NCI-H510A treated with DMSO at 0.1 percent for 48 hours (cell line): ENCODE measurements at regions not wholly inside any gene's neighbourhood (a gene's known extent, or its start where the extent isn't known, plus 50 kb on each side); places are given as distances from the start of the nearest gene placed in this dataset.
"Not testable (repeated sequence)": the region's sequence is repeated elsewhere in the genome, so short reads cannot be mapped to it uniquely, and the experiment has no call there.

Experiments used
- DNase-seq: peaks from one replicate; lab custom pipeline; 2025; lab: John Stamatoyannopoulos, UW

DNA sequence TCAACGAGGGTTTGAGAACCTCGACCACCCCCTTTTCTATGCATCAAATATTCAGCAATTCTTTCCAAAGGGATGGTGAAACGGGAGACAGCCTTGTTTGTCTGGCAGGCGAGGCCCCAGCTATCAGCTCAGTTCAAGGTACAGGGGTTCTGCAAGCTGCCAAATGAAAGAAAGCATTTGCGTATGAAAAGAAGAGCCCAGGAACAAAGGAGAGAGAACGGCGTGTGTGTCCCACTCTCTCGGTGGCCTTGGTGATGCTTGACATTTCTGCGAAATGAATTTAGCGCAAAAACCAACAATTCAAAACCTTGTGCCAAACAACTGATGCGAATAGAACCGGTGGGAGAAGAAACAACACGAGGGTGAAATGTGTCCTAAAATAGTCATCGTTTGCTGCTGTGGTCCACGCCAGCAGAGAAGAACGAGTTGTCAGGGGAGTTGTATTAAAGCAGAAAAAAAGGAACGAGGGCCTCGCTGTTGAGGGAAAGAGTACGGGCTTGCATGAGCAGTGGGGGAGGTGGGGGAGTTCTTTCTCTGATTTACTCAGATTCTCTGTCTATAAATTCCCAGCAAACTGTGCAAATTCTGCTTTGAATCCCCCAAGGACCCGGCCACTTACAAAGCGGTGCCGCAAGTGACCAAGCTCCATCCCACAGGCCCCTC, 97.7 kb downstream of the TMEM130 start:
- DNase-seq, result no peak

DNA sequence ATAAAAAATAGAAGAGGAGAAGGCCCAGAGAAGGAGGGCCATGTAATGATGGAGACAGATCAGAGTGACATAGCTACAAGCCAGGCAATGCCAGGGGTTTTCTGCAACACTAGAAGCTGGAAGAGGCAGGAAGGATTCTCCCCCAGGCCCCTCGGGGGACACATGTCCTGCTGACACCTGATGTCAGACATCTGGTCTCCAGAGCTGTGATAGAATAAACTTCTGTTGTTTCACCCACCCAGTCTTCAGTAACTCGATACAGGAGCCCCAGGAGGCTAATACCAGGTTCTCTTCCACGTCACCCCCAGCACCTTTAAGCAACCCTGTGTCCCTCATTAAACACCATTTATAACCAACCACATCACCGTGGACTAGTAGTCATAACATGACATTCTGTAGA, 94.9 kb downstream of the TMEM130 start:
- DNase-seq, result no peak

DNA sequence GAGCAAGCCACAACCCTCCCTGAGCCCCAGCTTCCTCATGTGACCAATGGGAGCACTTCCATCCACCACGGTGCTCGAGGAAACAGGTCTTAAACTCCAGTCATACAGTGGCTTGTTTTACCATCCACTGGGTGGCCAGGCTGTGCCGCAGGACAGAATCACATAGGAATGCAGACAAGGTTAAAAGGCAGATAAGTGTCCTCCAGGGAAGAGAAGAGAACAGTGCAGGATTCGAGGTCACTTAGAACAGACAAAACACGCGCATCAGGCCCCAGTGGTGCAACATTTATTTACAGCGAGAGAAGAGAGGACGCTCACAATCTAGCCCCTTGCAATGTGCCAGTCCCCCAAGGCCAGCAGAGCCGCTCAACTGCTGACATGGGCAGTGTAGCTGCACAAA, 92.8 kb downstream of the TMEM130 start:
- DNase-seq, result no peak

- DNase-seq, result no peak
Observed at GRCh38 chr7:98778421-98778820, 91.4 kb downstream of the TMEM130 start.

DNA sequence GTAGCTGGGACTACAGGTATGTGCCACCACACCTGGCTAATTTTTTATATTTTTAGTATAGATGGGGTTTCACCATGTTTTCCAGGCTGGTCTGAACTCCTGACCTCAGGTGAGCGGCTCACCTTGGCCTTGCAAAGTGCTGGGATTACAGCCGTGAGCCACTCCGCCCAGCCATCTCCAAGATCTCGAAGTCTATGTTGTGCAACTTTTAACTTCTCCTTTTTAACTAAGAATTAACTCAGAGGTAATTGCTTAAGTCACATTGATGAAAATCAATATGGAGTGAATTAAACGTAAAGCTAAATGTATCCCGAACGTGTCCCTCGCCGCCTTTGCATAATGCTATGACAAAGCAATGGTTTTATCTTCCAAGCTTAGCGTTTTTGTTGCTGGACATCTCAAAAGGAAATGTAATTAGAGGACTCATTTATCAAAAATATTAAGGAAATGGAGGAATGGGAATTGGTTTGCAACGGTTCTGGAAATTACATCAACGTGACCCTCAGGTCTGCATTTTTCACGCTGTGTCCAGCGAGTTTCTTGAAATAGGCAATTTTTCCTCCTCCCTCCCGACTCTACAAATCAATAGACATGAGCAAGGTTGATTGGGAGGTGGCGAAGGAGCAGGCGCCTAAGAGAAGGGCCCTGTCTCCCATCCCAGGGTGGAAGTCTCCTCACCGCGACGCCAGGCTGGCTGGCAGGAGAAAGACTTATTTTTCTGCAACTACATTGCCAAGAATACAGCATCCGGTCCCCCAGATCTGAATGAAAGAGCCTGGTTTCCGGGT, 89.8 kb downstream of the TMEM130 start:
- DNase-seq, result no peak

- no peak for DNase-seq
Observed at GRCh38 chr7:98784216-98784785, 85.5 kb downstream of the TMEM130 start.

DNA sequence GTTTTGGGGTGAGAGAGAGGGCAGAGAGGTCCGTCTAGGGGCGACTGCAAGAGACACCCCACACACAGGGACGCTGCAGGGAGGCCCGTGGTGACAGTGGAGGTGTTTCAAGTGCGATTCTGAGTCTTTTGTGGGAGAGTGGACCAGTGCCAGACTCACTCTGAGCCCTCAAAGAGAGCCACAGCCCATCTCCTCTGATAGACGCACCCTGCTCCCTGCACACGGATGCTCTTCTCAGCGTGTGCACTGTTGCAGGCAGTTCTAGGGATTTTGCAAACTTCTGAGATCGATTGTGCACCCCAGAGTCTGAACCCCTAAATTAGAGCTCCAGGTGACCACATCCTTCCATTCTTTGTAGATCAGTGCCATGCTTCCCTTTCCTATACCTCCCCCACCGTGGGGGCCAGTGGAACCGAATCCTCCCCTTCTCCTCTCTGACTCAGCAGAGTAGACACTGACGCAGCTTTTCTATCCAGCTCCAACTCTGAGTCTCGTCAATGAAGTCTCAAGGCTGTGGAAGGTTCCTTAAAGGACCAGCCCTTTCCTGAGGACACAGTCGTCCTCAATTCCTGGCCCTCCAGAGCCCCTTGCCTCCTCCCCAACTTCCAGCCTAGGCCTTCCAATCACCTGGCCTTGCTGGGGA, 83.8 kb downstream of the TMEM130 start:
- DNase-seq, result no peak

GRCh38 chr7:98788966-98789365, 80.8 kb downstream of the TMEM130 start:
- no peak for DNase-seq

DNA sequence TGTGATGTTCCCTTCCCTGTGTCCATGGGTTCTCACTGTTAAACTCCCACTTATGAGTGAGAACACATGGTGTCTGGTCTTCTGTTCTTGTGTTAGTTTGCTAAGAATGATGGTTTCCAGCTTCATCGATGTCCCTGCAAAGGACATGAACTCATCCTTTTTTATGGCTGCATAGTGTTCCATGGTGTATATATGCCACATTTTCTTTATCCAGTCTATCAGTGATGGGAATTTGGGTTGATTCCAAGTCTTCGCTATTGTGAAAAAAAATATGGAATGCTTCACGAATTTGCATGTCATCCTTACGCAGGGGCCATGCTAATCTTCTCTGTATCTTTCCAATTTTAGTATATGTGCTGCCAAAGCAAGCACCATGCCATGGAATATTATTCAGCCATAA, 75.4 kb downstream of the TMEM130 start:
- DNase-seq, result not testable (repeated sequence)

- no peak for DNase-seq
Observed at GRCh38 chr7:98795741-98796493, 73.9 kb downstream of the TMEM130 start.
